IMR-90 (cell line): ENCODE measurements at regions not wholly inside any gene's neighbourhood (a gene's known extent, or its start where the extent isn't known, plus 50 kb on each side); places are given as distances from the start of the nearest gene placed in this dataset.

Experiments
- ATAC-seq: fragments of 200-7000 bp; cut with Tn5 transposase; 2 replicates; pipeline ENCODE4 v1.9.1; 2020; ENCODE audit warnings: low read depth, mild to moderate bottlenecking, moderate library complexity
- BruUV-seq: library from RNA; stranded (reverse); fragments of 400-500 nt; replicated peaks from 2 replicates; lab custom pipeline; 2021; lab: Mats Ljungman, UMichigan
- CTCF ChIA-PET: fragments of 300-600 bp; formaldehyde crosslinking; extraction: SDS; loops from one replicate; lab custom pipeline; 2021; ENCODE audit warnings: antibody characterized with exemption; lab: Yijun Ruan, JAX
- POLR2A ChIA-PET: fragments of 300-600 bp; sonication (Branson Sonifier 250); formaldehyde crosslinking; loops from one replicate; lab custom pipeline; 2022; ENCODE audit warnings: antibody characterized with exemption; ENCODE audit not compliant: unreplicated experiment; lab: Charles Lee
- DNase-seq: peaks from one replicate; pipeline ENCODE4 v3.0.0; 2013
- H2AFZ ChIP-seq: replicated peaks from 2 replicates; pipeline ENCODE3; 2013; ENCODE audit warnings: low read length, mild to moderate bottlenecking; ENCODE audit not compliant: poor library complexity
- H2AK5ac ChIP-seq: 2 replicates; pipeline ENCODE4 v1.6.1; 2013; ENCODE audit warnings: low read depth, low read length, inconsistent platforms
- H2AK9ac ChIP-seq: replicated peaks from 2 replicates; pipeline ENCODE3; 2013; ENCODE audit warnings: mild to moderate bottlenecking, low read depth, low read length, moderate library complexity; ENCODE audit not compliant: poor library complexity
- H2BK120ac ChIP-seq: 2 replicates; pipeline ENCODE4 v1.6.1; 2013; ENCODE audit warnings: low read depth, low read length, inconsistent platforms
- H2BK15ac ChIP-seq: 3 replicates; pipeline ENCODE4 v1.6.1; 2013; ENCODE audit warnings: low read depth, low read length, inconsistent platforms
- H2BK20ac ChIP-seq: 2 replicates; pipeline ENCODE4 v1.6.1; 2013; ENCODE audit warnings: low read depth, mild to moderate bottlenecking, inconsistent platforms, low read length, moderate library complexity
- H2BK5ac ChIP-seq: 2 replicates; pipeline ENCODE4 v1.6.1; 2013; ENCODE audit warnings: mild to moderate bottlenecking, low read depth, low read length, inconsistent platforms; ENCODE audit not compliant: poor library complexity, severe bottlenecking
- H3K14ac ChIP-seq: replicated peaks from 2 replicates; pipeline ENCODE4 v1.6.1; 2013; ENCODE audit warnings: low read depth, low read length, inconsistent platforms
- H3K18ac ChIP-seq: 2 replicates; pipeline ENCODE4 v1.6.1; 2013; ENCODE audit warnings: low read depth, low read length, control low read depth
- H3K23ac ChIP-seq: 2 replicates; pipeline ENCODE4 v1.6.1; 2013; ENCODE audit warnings: low read depth, low read length, inconsistent platforms
- H3K27ac ChIP-seq: 2 replicates; pipeline ENCODE4 v1.5.1; 2013; ENCODE audit warnings: mild to moderate bottlenecking, control low read depth, low read length; ENCODE audit not compliant: insufficient read depth
- H3K27me3 ChIP-seq: 2 replicates; pipeline ENCODE4 v1.6.1; 2013; ENCODE audit warnings: low read length; ENCODE audit not compliant: control insufficient read depth, insufficient read depth
- H3K36me3 ChIP-seq: 2 replicates; pipeline ENCODE4 v1.6.1; 2013; ENCODE audit warnings: low read length, mixed read lengths; ENCODE audit not compliant: control insufficient read depth, insufficient read depth
- H3K4ac ChIP-seq: 2 replicates; pipeline ENCODE4 v1.6.1; 2013; ENCODE audit warnings: low read depth, low read length, inconsistent platforms
- H3K4me1 ChIP-seq: 2 replicates; pipeline ENCODE4 v1.6.1; 2013; ENCODE audit warnings: low read length, mixed read lengths; ENCODE audit not compliant: control insufficient read depth, insufficient read depth
- H3K4me2 ChIP-seq: 2 replicates; pipeline ENCODE4 v1.6.1; 2013; ENCODE audit warnings: low read depth, mild to moderate bottlenecking, control low read depth, low read length, moderate library complexity
- H3K4me3 ChIP-seq: 2 replicates; pipeline ENCODE4 v1.5.1; 2013; ENCODE audit warnings: low read depth, mild to moderate bottlenecking, control low read depth, low read length, moderate library complexity; ENCODE audit not compliant: insufficient read depth
- H3K56ac ChIP-seq: 2 replicates; pipeline ENCODE4 v1.6.1; 2013; ENCODE audit warnings: low read length, inconsistent platforms; ENCODE audit not compliant: insufficient read depth; ENCODE audit errors: extremely low read depth
- H3K79me1 ChIP-seq, 2 experiments: 2 replicates each; pipeline ENCODE4 v1.6.1; 2013; ENCODE audit warnings: low read length in 2 of 2, inconsistent platforms in 1 of 2, low read depth in 1 of 2
- H3K9ac ChIP-seq: 2 replicates; pipeline ENCODE4 v1.6.1; 2013; ENCODE audit warnings: low read depth, low read length, control low read depth
- H3K9me1 ChIP-seq: 2 replicates; pipeline ENCODE4 v1.6.1; 2013; ENCODE audit warnings: low read length, inconsistent platforms; ENCODE audit not compliant: insufficient read depth
- H3K9me3 ChIP-seq: 2 replicates; pipeline ENCODE4 v1.6.1; 2013; ENCODE audit warnings: low read length; ENCODE audit not compliant: control insufficient read depth, insufficient read depth
- H4K20me1 ChIP-seq: 2 replicates; pipeline ENCODE4 v1.6.1; 2013; ENCODE audit warnings: low read length, inconsistent platforms; ENCODE audit not compliant: insufficient read depth
- H4K5ac ChIP-seq: 2 replicates; pipeline ENCODE4 v1.6.1; 2013; ENCODE audit warnings: mild to moderate bottlenecking, low read depth, low read length, control low read depth
- H4K8ac ChIP-seq, 2 experiments: 2 replicates each; pipeline ENCODE4 v1.6.1; 2013; ENCODE audit warnings: low read depth in 2 of 2, low read length in 2 of 2, control low read depth in 1 of 2, inconsistent platforms in 1 of 2
- H4K91ac ChIP-seq: 2 replicates; pipeline ENCODE4 v1.6.1; 2013; ENCODE audit warnings: low read depth, low read length, inconsistent platforms; ENCODE audit not compliant: insufficient read depth
- BHLHE40 ChIP-seq: fragments of 150-350 bp; IDR thresholded peaks from 2 replicates; pipeline ENCODE4 v1.6.1; 2016; ENCODE audit warnings: mild to moderate bottlenecking, low read depth, low read length
- CEBPB ChIP-seq: IDR thresholded peaks from 2 replicates; pipeline ENCODE4 v1.6.1; 2012; ENCODE audit warnings: low read depth, low read length, improper control_type of control experiment
- CHD1 ChIP-seq: IDR thresholded peaks from 2 replicates; pipeline ENCODE4 v1.6.1; 2012; ENCODE audit warnings: low read depth, low read length, improper control_type of control experiment
- MAFK ChIP-seq: IDR thresholded peaks from 2 replicates; pipeline ENCODE4 v1.6.1; 2012; ENCODE audit warnings: low read depth, low read length, improper control_type of control experiment
- MAZ ChIP-seq: IDR thresholded peaks from 2 replicates; pipeline ENCODE4 v1.6.1; 2012; ENCODE audit warnings: low read depth, mild to moderate bottlenecking, low read length, improper control_type of control experiment, moderate library complexity, borderline replicate concordance
- NFE2L2 ChIP-seq: fragments of 150-350 bp; IDR thresholded peaks from 2 replicates; pipeline ENCODE4 v1.6.1; 2016; ENCODE audit warnings: low read depth, mild to moderate bottlenecking, low read length
- RCOR1 ChIP-seq: IDR thresholded peaks from 2 replicates; pipeline ENCODE4 v1.6.1; 2012; ENCODE audit warnings: mild to moderate bottlenecking, low read length, improper control_type of control experiment; ENCODE audit not compliant: insufficient replicate concordance
- RFX5 ChIP-seq: IDR thresholded peaks from 2 replicates; pipeline ENCODE4 v1.8.0; 2012; ENCODE audit warnings: low read depth, mild to moderate bottlenecking, low read length, moderate library complexity
- WGBS, 2 experiments: methylation state at CpG; one replicate each; pipeline versions ENCODE4 v1.1.5 to v1.1.7; 2013; ENCODE audit warnings: missing lambda C conversion rate in 2 of 2; ENCODE audit not compliant: insufficient read length in 1 of 2; ENCODE audit errors: extremely low coverage in 2 of 2; 5-methylcytosine and 5-hydroxymethylcytosine counted together
- dilution Hi-C: fragments of 300-500 bp; cut with HindIII; formaldehyde crosslinking; loops from one replicate; pipeline ENCODE4 v1.14.3; 2018; ENCODE audit warnings: low sequenced_read_pairs; ENCODE audit not compliant: unreplicated experiment
- in situ Hi-C: fragments of 300-500 bp; cut with MboI; formaldehyde crosslinking; loops from 3 replicates; pipeline ENCODE4 v1.14.3; 2019; ENCODE audit warnings: low sequenced_read_pairs, inconsistent platforms, mixed read lengths
- intact Hi-C: fragments of 100-400 bp; cut with micrococcal nuclease; formaldehyde crosslinking; loops from 2 replicates; pipeline ENCODE4 v1.10.0; 2022
- TF ChIP-seq, protein P1 (sequence below): fragments of 150-350 bp; IDR thresholded peaks from 2 replicates; pipeline ENCODE4 v1.6.1; 2017; ENCODE audit warnings: mild to moderate bottlenecking, antibody characterized with exemption, low read length, low read depth
- TF ChIP-seq, protein P2 (sequence below): fragments of 150-350 bp; IDR thresholded peaks from 2 replicates; pipeline ENCODE4 v1.6.1; 2016; ENCODE audit warnings: low read depth, mild to moderate bottlenecking, low read length, moderate library complexity, borderline replicate concordance

DNA sequence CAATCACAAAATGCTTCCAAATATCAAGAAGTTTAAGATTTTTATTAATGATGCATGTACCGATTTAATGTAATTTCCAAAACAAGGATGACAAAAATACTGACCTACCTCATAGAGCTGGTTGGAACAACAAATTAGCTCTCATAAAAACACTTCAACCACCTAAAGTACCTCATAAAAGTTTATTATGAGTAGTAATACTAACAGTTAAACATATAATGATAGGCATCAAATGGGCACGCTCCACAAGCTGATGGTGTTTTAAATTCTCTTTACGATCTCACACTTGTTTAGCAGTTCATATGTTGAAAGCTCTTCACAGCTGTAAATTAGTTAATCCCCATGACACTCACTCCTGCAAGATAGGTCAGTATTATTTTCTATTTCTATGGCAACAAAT, 150.0 kb upstream of the KIF2A start:
- POLR2A ChIA-PET = no interaction called here
- Histone ChIP-seq H3K56ac (no peak overlapping the region), H3K9me1 (no peaks in the 10 kb centered on the region), H4K8ac (no peak overlapping the region), H3K27me3 (no peaks in the 10 kb centered on the region), H3K79me1 (no peaks in the 10 kb centered on the region), H3K4me3 (no peak overlapping the region), H3K4me1 (no peaks in the 10 kb centered on the region), H2BK120ac (no peak overlapping the region), H3K14ac (no peak overlapping the region), H3K9ac (no peak overlapping the region), H2AK5ac (no peak overlapping the region), H3K4me2 (no peak overlapping the region), H2BK15ac (no peak overlapping the region), H3K36me3 (no peaks in the 10 kb centered on the region), H2AFZ (no peak overlapping the region), H3K23ac (no peak overlapping the region), H3K27ac (no peak overlapping the region), H3K18ac (no peak overlapping the region), H2BK20ac (no peak overlapping the region), H4K91ac (no peak overlapping the region), H3K4ac (no peak overlapping the region), H3K9me3 (no peaks in the 10 kb centered on the region), H4K20me1 (no peaks in the 10 kb centered on the region), H2BK5ac (no peak overlapping the region), H2AK9ac (no peak overlapping the region), H4K5ac (no peak overlapping the region)
- BruUV-seq = no TSS peak
- no peak for TF ChIP-seq BHLHE40
- TF ChIP-seq RCOR1 = no peak
- no peak for TF ChIP-seq RFX5
- no peak for TF ChIP-seq NFE2L2
- TF ChIP-seq, protein P1, sequence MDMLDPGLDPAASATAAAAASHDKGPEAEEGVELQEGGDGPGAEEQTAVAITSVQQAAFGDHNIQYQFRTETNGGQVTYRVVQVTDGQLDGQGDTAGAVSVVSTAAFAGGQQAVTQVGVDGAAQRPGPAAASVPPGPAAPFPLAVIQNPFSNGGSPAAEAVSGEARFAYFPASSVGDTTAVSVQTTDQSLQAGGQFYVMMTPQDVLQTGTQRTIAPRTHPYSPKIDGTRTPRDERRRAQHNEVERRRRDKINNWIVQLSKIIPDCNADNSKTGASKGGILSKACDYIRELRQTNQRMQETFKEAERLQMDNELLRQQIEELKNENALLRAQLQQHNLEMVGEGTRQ = no peak
- TF ChIP-seq, protein P2, sequence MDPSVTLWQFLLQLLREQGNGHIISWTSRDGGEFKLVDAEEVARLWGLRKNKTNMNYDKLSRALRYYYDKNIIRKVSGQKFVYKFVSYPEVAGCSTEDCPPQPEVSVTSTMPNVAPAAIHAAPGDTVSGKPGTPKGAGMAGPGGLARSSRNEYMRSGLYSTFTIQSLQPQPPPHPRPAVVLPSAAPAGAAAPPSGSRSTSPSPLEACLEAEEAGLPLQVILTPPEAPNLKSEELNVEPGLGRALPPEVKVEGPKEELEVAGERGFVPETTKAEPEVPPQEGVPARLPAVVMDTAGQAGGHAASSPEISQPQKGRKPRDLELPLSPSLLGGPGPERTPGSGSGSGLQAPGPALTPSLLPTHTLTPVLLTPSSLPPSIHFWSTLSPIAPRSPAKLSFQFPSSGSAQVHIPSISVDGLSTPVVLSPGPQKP = no peak
- TF ChIP-seq MAFK = no peak
- TF ChIP-seq MAZ = no peak
- no peak for TF ChIP-seq CHD1
- no peak for TF ChIP-seq CEBPB
- ATAC-seq (no peak), DNase-seq (no peak)
- in situ Hi-C loops = no loop called here
- dilution Hi-C loops = no loop called here
- CTCF ChIA-PET = no interaction called here
- intact Hi-C loops = no loop called here
- no CpG with 5 or more reads among the region's 3 CpGs for WGBS, 2 experiments
